ENCODE measurements at regions not wholly inside any gene's neighbourhood (a gene's known extent, or its start where the extent isn't known, plus 50 kb on each side); places are given as distances from the start of the nearest gene placed in this dataset.

- no peak overlapping the region for H3K23ac ChIP-seq (ENCODE audit: low read length)
- H3K27ac ChIP-seq (ENCODE audit: low read depth, low read length) = no peak overlapping the region
- H4K91ac ChIP-seq (ENCODE audit: low read depth, low read length) = peak overlapping the region; percentile 29
- WGBS (ENCODE audit: extremely low coverage, insufficient coverage, insufficient read length) = no CpG with 5 or more reads among the region's 10 CpGs
- peak; percentile 98 to 100 for DNase-seq
- no peak overlapping the region for H3K9ac ChIP-seq (ENCODE audit: low read length)
- H4K8ac ChIP-seq (ENCODE audit: low read depth, low read length) = no peak overlapping the region
- H3K79me2 ChIP-seq (ENCODE audit: control insufficient read depth, insufficient read depth, low read length, poor library complexity) = no peaks in the 10 kb centered on the region
- no peak overlapping the region for H2BK5ac ChIP-seq (ENCODE audit: low read depth, low read length, poor library complexity)
- no peak overlapping the region for H3K4me2 ChIP-seq (ENCODE audit: low read length)
- no peak overlapping the region for H3K18ac ChIP-seq (ENCODE audit: low read length)
- H3K9me3 ChIP-seq (ENCODE audit: insufficient read depth, low read depth, low read length) = no peaks in the 10 kb centered on the region
- H3K4ac ChIP-seq (ENCODE audit: low read depth, low read length) = no peak overlapping the region
- H3K79me1 ChIP-seq (ENCODE audit: low read length) = peaks cover 24% of the 10 kb centered on the region
- H3K14ac ChIP-seq (ENCODE audit: low read length) = peak overlapping the region; percentile 26
- H3K36me3 ChIP-seq (ENCODE audit: control insufficient read depth in 1 of 2, insufficient read depth in 2 of 2, low read length in 2 of 2) = no peaks in the 10 kb centered on the region
- peak overlapping the region; percentile 37 for H2BK12ac ChIP-seq (ENCODE audit: low read length)
- no peaks in the 10 kb centered on the region for H3K27me3 ChIP-seq (ENCODE audit: insufficient read depth, low read length)
- no peak overlapping the region for H3K4me3 ChIP-seq (ENCODE audit: low read depth, low read length)
- no peak overlapping the region for H2AK5ac ChIP-seq (ENCODE audit: low read length)
- H3K4me1 ChIP-seq (ENCODE audit: control insufficient read depth in 1 of 2, insufficient read depth in 2 of 2, low read length in 2 of 2) = peaks cover 7 to 23% of the 10 kb centered on the region in 2 experiments
- peak overlapping the region; percentile 34 for H2BK120ac ChIP-seq (ENCODE audit: insufficient read depth, low read length, poor library complexity)
- H2AFZ ChIP-seq (ENCODE audit: insufficient read depth, low read length, poor library complexity) = no peak overlapping the region
- no peak overlapping the region for H4K12ac ChIP-seq (ENCODE audit: low read depth, low read length)
Observed at GRCh38 chr10:29876008-29876555, 183.3 kb downstream of the JCAD start.

- WGBS (ENCODE audit: extremely low coverage, insufficient coverage, insufficient read length) = no CpG with 5 or more reads among the region's 8 CpGs
- Histone ChIP-seq H2BK5ac (ENCODE audit: low read depth, low read length, poor library complexity) (peak overlapping the region; percentile 23), H2AK5ac (ENCODE audit: low read length) (no peak overlapping the region), H2BK120ac (ENCODE audit: insufficient read depth, low read length, poor library complexity) (no peak overlapping the region), H3K9me3 (ENCODE audit: insufficient read depth, low read depth, low read length) (peaks cover 2% of the 10 kb centered on the region), H3K27ac (ENCODE audit: low read depth, low read length) (peak overlapping the region; percentile 65), H3K4me2 (ENCODE audit: low read length) (no peak overlapping the region), H3K79me1 (ENCODE audit: low read length) (peaks cover 28% of the 10 kb centered on the region), H3K4ac (ENCODE audit: low read depth, low read length) (no peak overlapping the region), H3K27me3 (ENCODE audit: insufficient read depth, low read length) (no peaks in the 10 kb centered on the region), H4K8ac (ENCODE audit: low read depth, low read length) (no peak overlapping the region), H3K36me3 (ENCODE audit: control insufficient read depth in 1 of 2, insufficient read depth in 2 of 2, low read length in 2 of 2) (no peaks in the 10 kb centered on the region), H2AFZ (ENCODE audit: insufficient read depth, low read length, poor library complexity) (no peak overlapping the region), H3K4me1 (ENCODE audit: control insufficient read depth in 1 of 2, insufficient read depth in 2 of 2, low read length in 2 of 2) (peaks cover 7 to 24% of the 10 kb centered on the region in 2 experiments), H3K18ac (ENCODE audit: low read length) (no peak overlapping the region), H2BK12ac (ENCODE audit: low read length) (no peak overlapping the region), H3K14ac (ENCODE audit: low read length) (no peak overlapping the region), H3K4me3 (ENCODE audit: low read depth, low read length) (no peak overlapping the region), H4K91ac (ENCODE audit: low read depth, low read length) (no peak overlapping the region), H3K9ac (ENCODE audit: low read length) (no peak overlapping the region), H3K79me2 (ENCODE audit: control insufficient read depth, insufficient read depth, low read length, poor library complexity) (no peaks in the 10 kb centered on the region), H4K12ac (ENCODE audit: low read depth, low read length) (no peak overlapping the region), H3K23ac (ENCODE audit: low read length) (no peak overlapping the region)
- DNase-seq = peak; percentile 63 to 68
Observed at GRCh38 chr10:29874606-29875269, 184.6 kb downstream of the JCAD start.

- H3K4ac ChIP-seq (ENCODE audit: low read depth, low read length) = no peak overlapping the region
- H3K23ac ChIP-seq (ENCODE audit: low read length) = no peak overlapping the region
- peak; percentile 43 to 83 for DNase-seq
Observed at GRCh38 chr10:29873941-29874484, 185.4 kb downstream of the JCAD start.

GRCh38 chr10:29870522-29871044 is 188.8 kb downstream of the JCAD start:
- Histone ChIP-seq H2BK5ac (ENCODE audit: low read depth, low read length, poor library complexity) (peak overlapping the region; percentile 21), H3K23ac (ENCODE audit: low read length) (no peak overlapping the region), H3K79me1 (ENCODE audit: low read length) (peaks cover 29% of the 10 kb centered on the region), H3K4me3 (ENCODE audit: low read depth, low read length) (no peak overlapping the region), H3K27ac (ENCODE audit: low read depth, low read length) (no peak overlapping the region), H2AK5ac (ENCODE audit: low read length) (peak overlapping the region; percentile 39), H3K14ac (ENCODE audit: low read length) (no peak overlapping the region), H3K18ac (ENCODE audit: low read length) (peak overlapping the region; percentile 55), H3K4me2 (ENCODE audit: low read length) (no peak overlapping the region), H2BK120ac (ENCODE audit: insufficient read depth, low read length, poor library complexity) (no peak overlapping the region), H2BK12ac (ENCODE audit: low read length) (peak overlapping the region; percentile 68), H4K8ac (ENCODE audit: low read depth, low read length) (peak overlapping the region; percentile 20), H3K79me2 (ENCODE audit: control insufficient read depth, insufficient read depth, low read length, poor library complexity) (no peaks in the 10 kb centered on the region), H4K12ac (ENCODE audit: low read depth, low read length) (no peak overlapping the region), H3K4ac (ENCODE audit: low read depth, low read length) (no peak overlapping the region), H4K91ac (ENCODE audit: low read depth, low read length) (peak overlapping the region; percentile 81), H3K36me3 (ENCODE audit: control insufficient read depth in 1 of 2, insufficient read depth in 2 of 2, low read length in 2 of 2) (no peaks in the 10 kb centered on the region), H3K4me1 (ENCODE audit: control insufficient read depth in 1 of 2, insufficient read depth in 2 of 2, low read length in 2 of 2) (peaks cover 13 to 22% of the 10 kb centered on the region in 2 experiments), H3K9ac (ENCODE audit: low read length) (no peak overlapping the region), H3K27me3 (ENCODE audit: insufficient read depth, low read length) (no peaks in the 10 kb centered on the region), H3K9me3 (ENCODE audit: insufficient read depth, low read depth, low read length) (peaks cover 2% of the 10 kb centered on the region), H2AFZ (ENCODE audit: insufficient read depth, low read length, poor library complexity) (no peak overlapping the region)
- DNase-seq = no peak
- 100% methylated on average over 2 of the region's 2 CpGs for WGBS (ENCODE audit: extremely low coverage, insufficient coverage, insufficient read length)

More at GRCh38 chr10:29873941-29874484, 185.4 kb downstream of the JCAD start:
- Histone ChIP-seq H3K4me2 (ENCODE audit: low read length) (no peak overlapping the region), H3K4me1 (ENCODE audit: control insufficient read depth in 1 of 2, insufficient read depth in 2 of 2, low read length in 2 of 2) (peaks cover 7 to 24% of the 10 kb centered on the region in 2 experiments), H2AFZ (ENCODE audit: insufficient read depth, low read length, poor library complexity) (no peak overlapping the region), H3K27me3 (ENCODE audit: insufficient read depth, low read length) (no peaks in the 10 kb centered on the region), H2AK5ac (ENCODE audit: low read length) (peak overlapping the region; percentile 51), H2BK120ac (ENCODE audit: insufficient read depth, low read length, poor library complexity) (peak overlapping the region; percentile 10), H2BK12ac (ENCODE audit: low read length) (no peak overlapping the region), H3K9me3 (ENCODE audit: insufficient read depth, low read depth, low read length) (peaks cover 2% of the 10 kb centered on the region), H3K18ac (ENCODE audit: low read length) (no peak overlapping the region), H2BK5ac (ENCODE audit: low read depth, low read length, poor library complexity) (no peak overlapping the region), H4K91ac (ENCODE audit: low read depth, low read length) (peak overlapping the region; percentile 29), H4K8ac (ENCODE audit: low read depth, low read length) (no peak overlapping the region), H3K4me3 (ENCODE audit: low read depth, low read length) (no peak overlapping the region), H3K36me3 (ENCODE audit: control insufficient read depth in 1 of 2, insufficient read depth in 2 of 2, low read length in 2 of 2) (no peaks in the 10 kb centered on the region), H3K79me1 (ENCODE audit: low read length) (peaks cover 28% of the 10 kb centered on the region), H3K9ac (ENCODE audit: low read length) (no peak overlapping the region), H3K14ac (ENCODE audit: low read length) (peak overlapping the region; percentile 21), H4K12ac (ENCODE audit: low read depth, low read length) (no peak overlapping the region), H3K27ac (ENCODE audit: low read depth, low read length) (peak overlapping the region; percentile 65), H3K79me2 (ENCODE audit: control insufficient read depth, insufficient read depth, low read length, poor library complexity) (no peaks in the 10 kb centered on the region)
- WGBS (ENCODE audit: extremely low coverage, insufficient coverage, insufficient read length) = no CpG with 5 or more reads among the region's 1 CpG

Measured in trophoblast cell (in vitro differentiated cells and primary cell).